Karpas-422 (cell line): ENCODE measurements at regions not wholly inside any gene's neighbourhood (a gene's known extent, or its start where the extent isn't known, plus 50 kb on each side); places are given as distances from the start of the nearest gene placed in this dataset.
A peak's percentile ranks its signal among the peaks of the same experiment; 100 is the strongest.

ENCODE experiments used
- DNase-seq: peaks from one replicate; pipeline ENCODE4 v3.0.0-alpha.2; 2015
- H2AFZ ChIP-seq: fragments of 200-600 bp; sonication (generic); 2 replicates; pipeline ENCODE4 v1.6.1; 2014; ENCODE audit warnings: antibody characterized with exemption, low read length, mixed read lengths
- H3K27ac ChIP-seq: fragments of 200-600 bp; sonication (generic); 2 replicates; pipeline ENCODE4 v1.5.1; 2014; ENCODE audit warnings: mild to moderate bottlenecking, low read length, moderate library complexity
- H3K27me3 ChIP-seq: fragments of 200-600 bp; sonication (generic); 2 replicates; pipeline ENCODE4 v1.6.1; 2014; ENCODE audit warnings: low read length, mixed read lengths
- H3K36me3 ChIP-seq: fragments of 200-600 bp; sonication (generic); 2 replicates; pipeline ENCODE4 v1.6.1; 2014; ENCODE audit warnings: low read length, mixed read lengths; ENCODE audit not compliant: insufficient read depth
- H3K4me1 ChIP-seq: fragments of 200-600 bp; sonication (generic); 2 replicates; pipeline ENCODE4 v1.6.1; 2014; ENCODE audit warnings: mild to moderate bottlenecking, low read length, mixed read lengths
- H3K4me2 ChIP-seq: fragments of 200-600 bp; sonication (generic); 2 replicates; pipeline ENCODE4 v1.6.1; 2014; ENCODE audit warnings: low read length, low read depth, mild to moderate bottlenecking; ENCODE audit not compliant: poor library complexity, severe bottlenecking
- H3K4me3 ChIP-seq: fragments of 200-600 bp; sonication (generic); 2 replicates; pipeline ENCODE4 v1.5.1; 2014; ENCODE audit warnings: mild to moderate bottlenecking, antibody characterized with exemption, low read length, mixed read lengths
- H3K79me2 ChIP-seq: fragments of 200-600 bp; sonication (generic); 2 replicates; pipeline ENCODE4 v1.6.1; 2014; ENCODE audit warnings: mild to moderate bottlenecking, low read length, mixed read lengths
- H3K9ac ChIP-seq: fragments of 200-600 bp; sonication (generic); 2 replicates; pipeline ENCODE4 v1.6.0; 2014; ENCODE audit warnings: low read length
- H3K9me2 ChIP-seq: fragments of 200-600 bp; sonication (generic), shearing (Covaris generic); replicated peaks from 2 replicates; pipeline ENCODE4 v1.6.0; 2014; ENCODE audit warnings: mild to moderate bottlenecking, low read length, moderate library complexity; ENCODE audit not compliant: insufficient read depth
- H3K9me3 ChIP-seq: fragments of 300-700, 200-600 bp; sonication (generic); 2 replicates; pipeline ENCODE4 v1.6.1; 2014; ENCODE audit warnings: low read length, mixed read lengths
- H4K20me1 ChIP-seq: fragments of 200-600 bp; sonication (generic); 2 replicates; pipeline ENCODE4 v1.6.1; 2014; ENCODE audit warnings: mild to moderate bottlenecking, antibody characterized with exemption, low read length, low read depth; ENCODE audit not compliant: insufficient read depth

- Histone ChIP-seq H4K20me1 (no peaks in the 10 kb centered on the region; the same call in 1 of the 2 replicates), H3K27ac (no peak overlapping the region), H3K4me1 (peaks cover 66% of the 10 kb centered on the region), H3K27me3 (no peaks in the 10 kb centered on the region), H3K9ac (no peak overlapping the region), H3K79me2 (peaks cover 92% of the 10 kb centered on the region), H3K36me3 (peaks cover 7% of the 10 kb centered on the region; the same call in 1 of the 2 replicates), H2AFZ (no peak overlapping the region), H3K4me2 (no peak overlapping the region), H3K4me3 (no peak overlapping the region), H3K9me3 (no peaks in the 10 kb centered on the region), H3K9me2 (no peaks in the 10 kb centered on the region)
- DNase-seq, result no peak
Observed at GRCh38 chr5:60512117-60512516, 187.8 kb downstream of the DEPDC1B start.

- peaks cover 7% of the 10 kb centered on the region; the same call in 1 of the 2 replicates for H3K36me3 ChIP-seq
- H3K27ac ChIP-seq, result no peak overlapping the region
- H3K4me3 ChIP-seq, result no peak overlapping the region
- no peak overlapping the region for H3K9ac ChIP-seq
- no peak overlapping the region for H3K4me2 ChIP-seq
- peaks cover 88% of the 10 kb centered on the region for H3K79me2 ChIP-seq
- H4K20me1 ChIP-seq, result no peaks in the 10 kb centered on the region; the same call in 1 of the 2 replicates
- no peak for DNase-seq
- no peak overlapping the region for H2AFZ ChIP-seq
- H3K9me3 ChIP-seq, result no peaks in the 10 kb centered on the region
- no peaks in the 10 kb centered on the region for H3K9me2 ChIP-seq
- H3K27me3 ChIP-seq, result no peaks in the 10 kb centered on the region
- peaks cover 66% of the 10 kb centered on the region for H3K4me1 ChIP-seq
Observed at GRCh38 chr5:60510663-60511062, 189.3 kb downstream of the DEPDC1B start.

- H3K36me3 ChIP-seq, result peaks cover 7% of the 10 kb centered on the region; the same call in 1 of the 2 replicates
- H3K79me2 ChIP-seq, result peaks cover 88% of the 10 kb centered on the region
- no peak overlapping the region for H2AFZ ChIP-seq
- H3K9me2 ChIP-seq, result no peaks in the 10 kb centered on the region
- H3K4me1 ChIP-seq, result peaks cover 66% of the 10 kb centered on the region
- no peak overlapping the region for H3K4me3 ChIP-seq
- DNase-seq, result no peak
- no peaks in the 10 kb centered on the region for H3K9me3 ChIP-seq
- H3K4me2 ChIP-seq, result no peak overlapping the region
- no peaks in the 10 kb centered on the region; the same call in 1 of the 2 replicates for H4K20me1 ChIP-seq
- H3K27me3 ChIP-seq, result no peaks in the 10 kb centered on the region
- no peak overlapping the region for H3K27ac ChIP-seq
- no peak overlapping the region for H3K9ac ChIP-seq
Observed at GRCh38 chr5:60510049-60510448, 189.9 kb downstream of the DEPDC1B start.

- Histone ChIP-seq H3K4me2 (no peak overlapping the region), H3K27me3 (no peaks in the 10 kb centered on the region), H3K9me3 (no peaks in the 10 kb centered on the region), H2AFZ (no peak overlapping the region), H3K4me3 (no peak overlapping the region), H3K36me3 (peaks cover 13% of the 10 kb centered on the region; the same call in 1 of the 2 replicates), H3K27ac (no peak overlapping the region), H3K79me2 (peaks cover 88% of the 10 kb centered on the region), H3K9ac (no peak overlapping the region), H3K4me1 (peaks cover 66% of the 10 kb centered on the region), H4K20me1 (no peaks in the 10 kb centered on the region; the same call in 1 of the 2 replicates), H3K9me2 (no peaks in the 10 kb centered on the region)
- no peak for DNase-seq
Observed at GRCh38 chr5:60509519-60509918, 190.4 kb downstream of the DEPDC1B start.

GRCh38 chr5:60507687-60508086 is 192.3 kb downstream of the DEPDC1B start:
- no peak for DNase-seq
- H3K27me3 ChIP-seq, result no peaks in the 10 kb centered on the region
- no peak overlapping the region for H3K4me2 ChIP-seq
- H3K79me2 ChIP-seq, result peaks cover 80% of the 10 kb centered on the region
- no peak overlapping the region for H2AFZ ChIP-seq
- no peaks in the 10 kb centered on the region for H3K9me2 ChIP-seq
- no peak overlapping the region for H3K9ac ChIP-seq
- H4K20me1 ChIP-seq, result no peaks in the 10 kb centered on the region; the same call in 1 of the 2 replicates
- peaks cover 57% of the 10 kb centered on the region for H3K4me1 ChIP-seq
- no peaks in the 10 kb centered on the region; the same call in 1 of the 2 replicates for H3K9me3 ChIP-seq
- peaks cover 24% of the 10 kb centered on the region for H3K36me3 ChIP-seq
- H3K4me3 ChIP-seq, result no peak overlapping the region
- H3K27ac ChIP-seq, result no peak overlapping the region

GRCh38 chr5:60505373-60506171 is 194.4 kb downstream of the DEPDC1B start:
- Histone ChIP-seq H3K4me3 (no peak overlapping the region), H3K27ac (no peak overlapping the region), H3K4me2 (peak overlapping the region; percentile 10), H3K9me2 (no peaks in the 10 kb centered on the region), H3K9me3 (no peaks in the 10 kb centered on the region; the same call in 1 of the 2 replicates), H4K20me1 (no peaks in the 10 kb centered on the region; the same call in 1 of the 2 replicates), H3K27me3 (no peaks in the 10 kb centered on the region), H2AFZ (no peak overlapping the region), H3K9ac (no peak overlapping the region), H3K79me2 (peaks cover 61% of the 10 kb centered on the region), H3K36me3 (peaks cover 20% of the 10 kb centered on the region), H3K4me1 (peaks cover 53% of the 10 kb centered on the region)
- no peak for DNase-seq

GRCh38 chr5:60504342-60504741 is 195.6 kb downstream of the DEPDC1B start:
- Histone ChIP-seq H3K4me1 (peaks cover 51% of the 10 kb centered on the region), H3K27ac (peak overlapping the region; percentile 9; the same call in 1 of the 2 replicates), H4K20me1 (no peaks in the 10 kb centered on the region; the same call in 1 of the 2 replicates), H3K9me2 (no peaks in the 10 kb centered on the region), H3K79me2 (peaks cover 48% of the 10 kb centered on the region), H3K4me2 (no peak overlapping the region), H2AFZ (no peak overlapping the region), H3K27me3 (no peaks in the 10 kb centered on the region), H3K36me3 (peaks cover 20% of the 10 kb centered on the region), H3K4me3 (no peak overlapping the region), H3K9me3 (no peaks in the 10 kb centered on the region; the same call in 1 of the 2 replicates), H3K9ac (no peak overlapping the region)
- DNase-seq, result no peak

- Histone ChIP-seq H3K4me2 (no peak overlapping the region), H3K9me2 (no peaks in the 10 kb centered on the region), H3K27ac (0 out of 2 replicates have a peak overlapping the region, but pooled peaks have one; percentile 9), H3K4me3 (no peak overlapping the region), H3K9ac (no peak overlapping the region), H3K36me3 (peaks cover 17% of the 10 kb centered on the region), H3K4me1 (peaks cover 53% of the 10 kb centered on the region), H3K79me2 (peaks cover 43% of the 10 kb centered on the region), H2AFZ (no peak overlapping the region), H4K20me1 (no peaks in the 10 kb centered on the region; the same call in 1 of the 2 replicates), H3K9me3 (no peaks in the 10 kb centered on the region; the same call in 1 of the 2 replicates), H3K27me3 (no peaks in the 10 kb centered on the region)
- no peak for DNase-seq
Observed at GRCh38 chr5:60503771-60504170, 196.2 kb downstream of the DEPDC1B start.
